ENCODE measurements at regions not wholly inside any gene's neighbourhood (a gene's known extent, or its start where the extent isn't known, plus 50 kb on each side); places are given as distances from the start of the nearest gene placed in this dataset.

- DNase-seq (ENCODE audit: low spot score): no peak
These were observed 1073.0 kb downstream of the XPNPEP1 start for GRCh38 chr10:108850138-108850854.

DNA sequence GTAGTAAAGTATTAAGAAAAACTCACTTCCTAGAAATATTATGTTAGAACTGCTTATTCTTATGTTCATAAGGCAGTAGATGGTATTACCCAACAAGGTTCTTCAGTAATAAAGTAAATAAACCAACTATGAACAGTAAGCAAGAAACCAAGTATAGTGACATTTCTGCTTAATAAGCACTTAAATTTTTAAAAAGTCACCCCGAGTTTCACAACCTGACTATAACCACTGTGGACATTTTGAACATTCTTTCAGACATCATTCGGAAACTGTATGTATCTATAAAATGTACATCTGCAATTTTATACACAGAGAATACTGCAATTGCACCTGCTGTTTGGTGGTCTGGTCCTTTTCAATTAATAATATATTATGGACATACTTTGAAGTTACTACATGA lies 1073.6 kb downstream of the XPNPEP1 start:
- no peak for DNase-seq (ENCODE audit: low spot score)

DNA sequence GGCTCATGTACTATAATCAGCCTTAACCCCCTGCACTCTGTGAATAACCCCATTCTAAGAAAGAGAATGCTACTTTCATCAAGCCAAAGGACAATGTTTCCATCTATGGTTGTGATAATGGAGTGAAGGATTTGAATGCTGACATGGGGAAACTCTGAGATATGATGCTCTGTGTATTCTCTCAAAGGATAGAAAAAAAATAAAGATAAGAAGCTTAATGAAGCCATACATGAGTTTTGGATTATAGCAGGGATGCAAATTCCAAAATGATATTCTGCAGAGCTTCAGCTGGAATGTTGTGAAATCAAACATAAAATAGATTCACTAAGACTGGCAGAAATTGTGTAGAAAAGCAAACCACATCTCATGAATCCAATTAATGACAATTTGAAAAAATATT lies 1074.1 kb downstream of the XPNPEP1 start:
- DNase-seq (ENCODE audit: low spot score): no peak

DNA sequence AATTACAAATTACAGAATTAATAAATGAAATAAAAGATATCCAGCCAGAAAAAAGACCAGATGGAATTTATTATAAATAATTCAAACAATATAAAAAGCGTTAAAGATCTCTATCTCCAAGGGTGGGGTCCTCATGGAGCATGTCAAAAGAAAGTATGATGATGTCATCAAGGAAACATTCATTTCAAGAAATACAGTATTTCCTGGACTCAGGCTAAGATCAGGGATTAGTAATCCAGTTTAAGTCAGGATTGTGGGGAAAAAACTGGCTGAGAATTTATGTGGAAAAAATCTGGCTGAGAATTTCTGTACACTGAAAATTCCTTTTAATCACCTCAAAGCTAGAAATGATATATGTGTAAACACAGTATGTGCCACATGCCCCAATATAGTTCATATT lies 1075.3 kb downstream of the XPNPEP1 start:
- no peak for DNase-seq (ENCODE audit: low spot score)

- no peak for DNase-seq (ENCODE audit: low spot score)
These were observed 1082.4 kb downstream of the XPNPEP1 start for GRCh38 chr10:108840944-108841343.

- DNase-seq (ENCODE audit: low spot score): no peak
These were observed 1086.9 kb downstream of the XPNPEP1 start for GRCh38 chr10:108836362-108836761.

- no peak for DNase-seq (ENCODE audit: low spot score)
These were observed 1101.3 kb downstream of the XPNPEP1 start for GRCh38 chr10:108822026-108822425.

GRCh38 chr10:108819302-108819701 lies 1104.0 kb downstream of the XPNPEP1 start:
- no peak for DNase-seq (ENCODE audit: low spot score)

- no peak for DNase-seq (ENCODE audit: low spot score)
These were observed 1105.7 kb downstream of the XPNPEP1 start for GRCh38 chr10:108817584-108817983.

DNA sequence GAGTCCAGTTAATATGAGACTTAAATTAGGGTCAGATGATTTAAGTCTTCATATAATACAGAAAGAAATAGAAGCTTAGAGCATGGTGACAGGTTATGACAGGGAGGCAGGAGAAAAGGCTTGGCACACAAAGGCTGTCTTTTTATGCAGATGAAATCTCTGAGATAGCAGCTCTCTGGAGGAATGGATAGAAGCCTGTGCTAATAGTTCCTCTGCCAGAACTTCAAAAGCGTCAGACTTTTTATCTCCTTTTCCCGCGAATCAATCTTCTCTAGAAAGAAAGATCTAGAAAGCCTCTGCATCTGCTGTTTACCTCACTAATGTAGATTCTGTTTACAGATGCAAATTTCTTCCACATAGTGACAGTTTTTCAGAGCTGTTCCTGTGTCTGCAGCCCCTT lies 1106.2 kb downstream of the XPNPEP1 start:
- DNase-seq (ENCODE audit: low spot score): no peak

DNA sequence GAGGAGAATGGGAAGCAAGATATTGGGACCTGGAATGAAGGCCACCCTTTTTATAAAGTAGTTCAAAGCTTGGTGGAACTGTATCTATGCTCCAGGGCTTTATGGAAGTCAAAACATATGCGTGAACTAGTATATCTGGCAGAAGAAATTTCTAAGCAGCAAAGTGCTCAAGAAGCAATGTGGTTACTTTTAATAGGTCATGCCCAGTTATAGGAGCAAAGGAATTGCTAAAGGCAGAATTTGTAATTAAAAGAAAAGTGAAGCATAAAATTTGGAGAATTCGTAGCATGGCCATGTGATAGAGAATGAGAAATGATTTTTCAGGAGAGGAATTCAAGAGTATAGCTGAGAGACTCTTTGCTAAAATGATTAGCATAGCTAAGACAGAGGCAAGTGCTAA lies 1110.4 kb downstream of the XPNPEP1 start:
- no peak for DNase-seq (ENCODE audit: low spot score)

GRCh38 chr10:108812296-108812695 lies 1111.0 kb downstream of the XPNPEP1 start:
- no peak for DNase-seq (ENCODE audit: low spot score)

DNA sequence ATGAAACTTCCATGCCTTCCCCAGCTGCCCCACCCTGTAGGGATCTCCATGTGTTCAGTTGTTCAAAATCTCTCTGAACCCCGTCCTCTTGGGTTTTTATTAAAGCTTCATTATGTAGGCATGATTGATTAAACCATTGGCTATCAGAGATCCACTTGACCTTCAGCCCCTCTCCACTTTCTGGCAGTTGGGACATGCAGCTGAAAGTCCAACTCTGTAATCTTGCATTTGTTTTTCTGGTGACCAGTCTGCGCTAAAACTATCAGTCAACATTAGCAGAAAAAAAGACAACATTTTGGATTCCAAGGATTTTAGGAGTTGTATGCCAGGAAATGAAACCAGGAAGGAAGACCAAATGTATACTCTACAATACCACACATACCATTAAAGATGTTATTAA lies 1115.1 kb downstream of the XPNPEP1 start:
- no peak for DNase-seq (ENCODE audit: low spot score)

- DNase-seq (ENCODE audit: low spot score): no peak
These were observed 1121.4 kb downstream of the XPNPEP1 start for GRCh38 chr10:108801775-108802517.

- no peak for DNase-seq (ENCODE audit: low spot score)
These were observed 1122.1 kb downstream of the XPNPEP1 start for GRCh38 chr10:108801220-108801619.

- no peak for DNase-seq (ENCODE audit: low spot score)
These were observed 1125.7 kb downstream of the XPNPEP1 start for GRCh38 chr10:108797573-108797972.

- DNase-seq (ENCODE audit: low spot score): no peak
These were observed 1131.4 kb downstream of the XPNPEP1 start for GRCh38 chr10:108791794-108792474.

DNA sequence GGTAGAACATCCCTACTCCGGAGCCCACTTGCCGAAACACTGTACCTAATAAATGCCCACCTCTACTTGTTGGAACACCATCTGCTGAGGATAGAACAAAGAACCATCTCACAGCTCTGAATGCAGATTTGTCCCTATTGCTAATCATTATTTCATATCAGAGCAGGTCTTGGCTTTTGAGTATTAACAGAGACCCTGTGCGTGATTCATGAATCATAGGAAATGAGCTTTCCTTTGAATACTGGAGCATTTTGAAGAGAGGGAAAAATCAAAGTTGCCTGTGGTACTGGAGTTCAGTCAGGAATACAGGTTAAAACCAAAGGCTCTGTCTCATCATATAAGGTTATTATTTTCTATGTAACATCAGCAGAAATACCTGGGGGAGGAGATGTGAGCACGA lies 1132.3 kb downstream of the XPNPEP1 start:
- DNase-seq (ENCODE audit: low spot score): no peak

GRCh38 chr10:108789919-108790318 lies 1133.4 kb downstream of the XPNPEP1 start:
- DNase-seq (ENCODE audit: low spot score): no peak

- DNase-seq (ENCODE audit: low spot score): no peak
These were observed 1134.0 kb downstream of the XPNPEP1 start for GRCh38 chr10:108789336-108789735.

- DNase-seq (ENCODE audit: low spot score): no peak
These were observed 1134.4 kb downstream of the XPNPEP1 start for GRCh38 chr10:108788891-108789290.

GRCh38 chr10:108787932-108788331 lies 1135.4 kb downstream of the XPNPEP1 start:
- DNase-seq (ENCODE audit: low spot score): no peak

GRCh38 chr10:108785011-108785410 lies 1138.3 kb downstream of the XPNPEP1 start:
- DNase-seq (ENCODE audit: low spot score): no peak

Measured in hematopoietic multipotent progenitor cell treated with erythropoietin and hydrocortisone succinate and interleukin-3 and kit ligand, for 15 days (in vitro differentiated cells).